SH-SY5Y (cell line): ENCODE measurements at regions not wholly inside any gene's neighbourhood (a gene's known extent, or its start where the extent isn't known, plus 50 kb on each side); places are given as distances from the start of the nearest gene placed in this dataset.

Experiments
- GATA2 ChIP-seq: IDR thresholded peaks from 2 replicates; pipeline ENCODE4 v1.6.1; 2011; ENCODE audit warnings: mild to moderate bottlenecking, low read depth, low read length
- GATA3 ChIP-seq: IDR thresholded peaks from 2 replicates; pipeline ENCODE4 v1.6.1; 2011; ENCODE audit warnings: low read depth, mild to moderate bottlenecking, low read length, moderate library complexity

DNA sequence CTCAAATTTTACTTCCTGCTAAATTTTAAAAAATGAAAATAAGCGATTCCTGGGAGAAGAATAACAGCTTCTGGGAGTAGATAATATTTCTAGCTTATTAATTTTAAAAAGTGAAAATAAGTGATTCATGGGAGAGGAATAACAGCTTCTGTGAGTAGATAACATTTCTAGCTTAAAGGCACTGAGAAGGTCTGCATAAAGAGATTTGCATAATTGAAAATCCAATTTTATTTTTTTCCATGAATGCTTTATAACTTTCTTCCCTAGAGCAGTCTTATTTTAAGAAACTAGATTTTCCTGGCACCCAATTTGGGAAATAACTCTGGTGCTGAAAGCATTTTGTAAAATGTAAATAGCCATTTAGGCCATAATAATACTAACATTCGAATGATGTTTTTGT, 65.9 kb upstream of the ASTN2 start:
- TF ChIP-seq GATA3 (no peak), GATA2 (no peak)

DNA sequence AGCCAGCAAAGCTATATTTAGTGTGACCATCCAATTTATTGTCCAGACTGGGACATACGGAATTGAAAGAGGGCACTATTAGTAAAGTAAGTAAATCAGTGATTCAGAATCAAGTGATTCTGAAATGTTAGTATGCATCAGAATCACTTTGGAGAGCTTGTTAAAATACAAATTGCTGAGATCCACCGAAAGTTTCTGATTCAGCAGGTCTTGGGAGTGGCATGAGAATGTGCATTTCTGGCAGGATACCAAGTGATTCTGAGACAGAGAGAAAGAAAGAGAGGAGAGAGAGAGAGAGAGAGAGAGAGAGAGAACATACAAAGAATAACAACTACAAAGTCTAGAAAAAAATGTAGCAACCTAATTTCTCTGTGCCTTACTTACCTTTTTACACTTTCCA, 65.4 kb upstream of the ASTN2 start:
- TF ChIP-seq GATA3 (no peak), GATA2 (no peak)

- no peak for TF ChIP-seq GATA2
- TF ChIP-seq GATA3, result no peak
These were observed 58.4 kb upstream of the ASTN2 start for GRCh38 chr9:117473293-117473692.

DNA sequence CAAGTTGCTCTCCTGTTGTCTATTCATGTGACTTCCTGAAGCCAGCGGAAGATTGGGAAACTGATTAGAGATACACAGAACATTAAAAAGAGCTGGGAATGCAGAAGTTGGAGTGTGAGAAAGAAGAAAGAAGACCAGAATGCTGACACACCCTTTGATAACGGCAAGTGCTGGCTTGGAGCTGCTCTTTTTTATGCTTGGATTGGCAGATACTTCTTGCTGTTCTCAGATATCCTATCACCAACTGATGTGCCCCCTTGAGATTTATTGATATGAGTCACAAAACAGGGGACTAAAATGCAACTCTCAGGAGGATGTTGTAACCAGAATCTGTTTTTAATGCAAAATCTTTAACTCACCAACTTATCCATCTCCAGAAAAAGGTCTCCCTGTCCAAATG, 56.0 kb upstream of the ASTN2 start:
- TF ChIP-seq GATA3, result no peak

GRCh38 chr9:117470455-117470854, 55.6 kb upstream of the ASTN2 start:
- TF ChIP-seq GATA2 (no peak), GATA3 (no peak)

GRCh38 chr9:117466111-117466510, 51.3 kb upstream of the ASTN2 start:
- TF ChIP-seq GATA2 (no peak), GATA3 (no peak)

- TF ChIP-seq GATA2 (no peak), GATA3 (no peak)
These were observed 50.8 kb upstream of the ASTN2 start for GRCh38 chr9:117465706-117466105.

DNA sequence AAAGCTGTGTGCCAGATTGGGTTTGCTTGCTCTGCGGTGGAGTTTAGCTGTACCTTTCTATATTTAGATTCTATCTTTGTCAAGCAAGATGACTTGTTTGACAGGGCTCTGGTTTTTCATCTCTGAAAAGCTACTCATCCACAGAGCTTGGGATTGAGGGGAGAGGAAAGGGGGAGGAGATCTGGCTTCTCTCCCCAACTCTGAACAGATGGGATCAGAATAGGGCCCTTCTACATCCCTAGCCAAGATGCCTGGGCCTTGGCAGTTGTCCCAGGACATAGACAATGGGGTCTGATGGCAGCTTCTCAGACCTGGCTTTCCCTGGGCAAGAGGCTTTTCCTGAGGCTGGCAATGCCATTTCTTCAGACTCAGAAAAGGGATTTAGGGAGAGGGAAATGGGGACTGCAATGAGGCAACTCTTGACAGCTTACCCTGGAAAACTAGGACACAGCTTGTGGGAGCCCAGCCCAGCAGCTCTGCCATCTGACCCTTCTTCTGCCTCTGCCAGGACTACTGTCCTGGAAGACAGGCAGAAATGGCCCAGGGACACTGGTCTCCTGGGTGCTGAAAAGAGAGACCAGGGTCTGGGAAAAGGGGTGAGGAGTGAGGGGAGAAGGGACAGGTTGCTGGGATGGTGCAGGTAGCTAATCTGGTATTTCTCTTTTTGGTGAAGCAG, 50.2 kb upstream of the ASTN2 start:
- no peak for TF ChIP-seq GATA3
